K562 (cell line): ENCODE measurements at regions not wholly inside any gene's neighbourhood (a gene's known extent, or its start where the extent isn't known, plus 50 kb on each side); places are given as distances from the start of the nearest gene placed in this dataset.

Experiments
- ARHGAP35 ChIP-seq: fragments of 450-650 bp; IDR thresholded peaks from 2 replicates; pipeline ENCODE4 v1.6.1; 2018; ENCODE audit not compliant: partially characterized antibody
- ARID1B ChIP-seq: fragments of 450-650 bp; IDR thresholded peaks from 2 replicates; pipeline ENCODE4 v1.6.1; 2016; ENCODE audit warnings: antibody characterized with exemption, mild to moderate bottlenecking, inconsistent platforms
- CBFA2T3 ChIP-seq: fragments of 450-650 bp; IDR thresholded peaks from 2 replicates; pipeline ENCODE4 v1.6.1; 2017
- CREB3 ChIP-seq: fragments of 450-650 bp; conservative IDR thresholded peaks from 2 replicates; pipeline ENCODE4 v1.6.1; 2016; ENCODE audit warnings: missing genetic modification characterization, low read depth, mild to moderate bottlenecking, missing compliant biosample characterization, moderate library complexity
- KLF16 ChIP-seq: IDR thresholded peaks from 2 replicates; pipeline ENCODE4 v1.6.1; 2016; ENCODE audit warnings: antibody characterized with exemption
- TAL1 ChIP-seq: fragments of 450-650 bp; IDR thresholded peaks from 2 replicates; pipeline ENCODE4 v1.6.1; 2016; ENCODE audit warnings: mild to moderate bottlenecking
- TCF3 ChIP-seq: sonication (generic); formaldehyde crosslinking; IDR thresholded peaks from 2 replicates; pipeline ENCODE4 v1.4.0; 2020; ENCODE audit warnings: mild to moderate bottlenecking, missing genetic modification reagents
- TOE1 ChIP-seq, 2 experiments: fragments of 450-650 bp in 1 of 2; sonication (generic) in 1 of 2; formaldehyde crosslinking in 1 of 2; IDR thresholded peaks; 2 replicates each; pipeline versions ENCODE4 v1.7.1 to v1.8.0; 2016 to 2022; ENCODE audit warnings: borderline replicate concordance in 2 of 2, mild to moderate bottlenecking in 2 of 2, antibody characterized with exemption in 1 of 2, inconsistent platforms in 1 of 2, low read depth in 1 of 2, missing genetic modification reagents in 1 of 2, moderate library complexity in 1 of 2
- ZFPM2 ChIP-seq: fragments of 250-450 bp; sonication (Bioruptor Pico); IDR thresholded peaks from 2 replicates; pipeline ENCODE4 v1.5.1; 2022; ENCODE audit warnings: mild to moderate bottlenecking
- ZNF165 ChIP-seq: fragments of 250-450 bp; sonication (Bioruptor Pico); IDR thresholded peaks from 2 replicates; pipeline ENCODE4 v1.4.0; 2020; ENCODE audit warnings: borderline replicate concordance
- ZNF23 ChIP-seq: fragments of 250-450 bp; sonication (Bioruptor Pico); IDR thresholded peaks from 2 replicates; pipeline ENCODE4 v1.4.0; 2020; ENCODE audit warnings: mild to moderate bottlenecking
- ZNF444 ChIP-seq: fragments of 250-450 bp; sonication (Bioruptor Pico); IDR thresholded peaks from 2 replicates; pipeline ENCODE4 v1.4.0; 2020; ENCODE audit warnings: mild to moderate bottlenecking, moderate library complexity
- TF ChIP-seq, protein P1 (sequence below): fragments of 450-650 bp; formaldehyde crosslinking; IDR thresholded peaks from 2 replicates; pipeline ENCODE4 v1.4.0; 2020; ENCODE audit warnings: mild to moderate bottlenecking, moderate library complexity
- TF ChIP-seq, protein P2 (sequence below), 2 experiments: fragments of 250-450 bp in 1 of 2; fragments of 450-650 bp in 1 of 2; sonication (Bioruptor Pico) in 1 of 2; IDR thresholded peaks; 2 replicates each; pipeline versions ENCODE4 v1.6.1 to v1.8.0; 2016 to 2021; ENCODE audit warnings: mild to moderate bottlenecking in 2 of 2, moderate library complexity in 2 of 2, missing compliant biosample characterization in 1 of 2, missing genetic modification characterization in 1 of 2

- TF ChIP-seq, protein P1, sequence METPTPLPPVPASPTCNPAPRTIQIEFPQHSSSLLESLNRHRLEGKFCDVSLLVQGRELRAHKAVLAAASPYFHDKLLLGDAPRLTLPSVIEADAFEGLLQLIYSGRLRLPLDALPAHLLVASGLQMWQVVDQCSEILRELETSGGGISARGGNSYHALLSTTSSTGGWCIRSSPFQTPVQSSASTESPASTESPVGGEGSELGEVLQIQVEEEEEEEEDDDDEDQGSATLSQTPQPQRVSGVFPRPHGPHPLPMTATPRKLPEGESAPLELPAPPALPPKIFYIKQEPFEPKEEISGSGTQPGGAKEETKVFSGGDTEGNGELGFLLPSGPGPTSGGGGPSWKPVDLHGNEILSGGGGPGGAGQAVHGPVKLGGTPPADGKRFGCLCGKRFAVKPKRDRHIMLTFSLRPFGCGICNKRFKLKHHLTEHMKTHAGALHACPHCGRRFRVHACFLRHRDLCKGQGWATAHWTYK: peak; percentile 65; the same call in 1 of the 2 replicates
- TF ChIP-seq CREB3 (tag) (peak; percentile 66; the same call in 1 of the 2 replicates), CBFA2T3 (peak; percentile 71), ARID1B (peak; percentile 6; the same call in 1 of the 2 replicates), ZNF165 (peak; percentile 62; the same call in 1 of the 2 replicates), TAL1 (peak; percentile 64), ZNF23 (CRISPR knock-in tag) (no peak), ZFPM2 (CRISPR knock-in tag) (no peak), TCF3 (CRISPR knock-in tag) (peak; percentile 33), ARHGAP35 (no peak), KLF16 (peak; percentile 9; the same call in 1 of the 2 replicates), TOE1 (IDR thresholded peaks at IDR 0.05; ENCODE audit: borderline replicate concordance) (0 out of 2 replicates have a peak, but pooled peaks have one; percentile 49), TOE1 (CRISPR knock-in tag; IDR thresholded peaks at IDR 0.05; ENCODE audit: borderline replicate concordance, low read depth) (no peak), ZNF444 (no peak)
- TF ChIP-seq, protein P2, sequence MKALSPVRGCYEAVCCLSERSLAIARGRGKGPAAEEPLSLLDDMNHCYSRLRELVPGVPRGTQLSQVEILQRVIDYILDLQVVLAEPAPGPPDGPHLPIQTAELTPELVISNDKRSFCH (CRISPR knock-in tag; IDR thresholded peaks at IDR 0.05): no peak
- TF ChIP-seq, protein P2 (tag; IDR thresholded peaks at IDR 0.05): 0 out of 2 replicates have a peak, but pooled peaks have one; percentile 47
Measured at GRCh38 chr5:154654486-154655371, 100.4 kb upstream of the LARP1 start (continued).
